Calu3 (cell line): ENCODE measurements at regions not wholly inside any gene's neighbourhood (a gene's known extent, or its start where the extent isn't known, plus 50 kb on each side); places are given as distances from the start of the nearest gene placed in this dataset.

Source experiments
- BruUV-seq: library from RNA; stranded (reverse); fragments of 400-500 nt; replicated peaks from 2 replicates; lab custom pipeline; 2021; lab: Mats Ljungman, UMichigan
- CTCF ChIA-PET: fragments of 300-600 bp; sonication (Branson Sonifier 250); formaldehyde crosslinking; loops from one replicate; lab custom pipeline; 2022; ENCODE audit warnings: antibody characterized with exemption; lab: Charles Lee
- DNase-seq: peaks from one replicate; pipeline ENCODE4 v3.0.0; 2022
- H3K27ac Mint-ChIP-seq: one replicate; pipeline ENCODE4 v1.8.0; 2022; ENCODE audit warnings: mixed read lengths; ENCODE audit not compliant: unreplicated experiment
- H3K27me3 Mint-ChIP-seq: one replicate; pipeline ENCODE4 v1.8.0; 2022; ENCODE audit warnings: mixed read lengths; ENCODE audit not compliant: unreplicated experiment
- H3K36me3 Mint-ChIP-seq: one replicate; pipeline ENCODE4 v1.8.0; 2022; ENCODE audit warnings: mild to moderate bottlenecking, moderate library complexity, mixed read lengths; ENCODE audit not compliant: insufficient read depth, unreplicated experiment
- H3K4me1 Mint-ChIP-seq: one replicate; pipeline ENCODE4 v1.8.0; 2022; ENCODE audit warnings: mild to moderate bottlenecking, low read depth, mixed read lengths; ENCODE audit not compliant: unreplicated experiment
- H3K4me3 Mint-ChIP-seq: one replicate; pipeline ENCODE4 v1.8.0; 2022; ENCODE audit warnings: mild to moderate bottlenecking, low read depth, moderate library complexity, mixed read lengths; ENCODE audit not compliant: unreplicated experiment
- H3K9me3 Mint-ChIP-seq: one replicate; pipeline ENCODE4 v1.8.0; 2022; ENCODE audit warnings: low read depth, mixed read lengths; ENCODE audit not compliant: unreplicated experiment
- CTCF ChIP-seq: fragments of 200-600 bp; IDR thresholded peaks from one replicate; pipeline ENCODE4 v1.8.0; 2022; ENCODE audit warnings: antibody characterized with exemption; ENCODE audit not compliant: unreplicated experiment
- intact Hi-C: fragments of 100-400 bp; cut with micrococcal nuclease; formaldehyde crosslinking; loops from one replicate; pipeline ENCODE4 v1.10.0; 2022; ENCODE audit not compliant: unreplicated experiment

GRCh38 chr16:73735018-73735417 lies 561.6 kb upstream of the PSMD7 start:
- Mint-ChIP-seq H3K27ac (peak overlapping the region; percentile 0), H3K4me3 (no peak overlapping the region), H3K27me3 (no peaks in the 10 kb centered on the region), H3K4me1 (peaks cover 14% of the 10 kb centered on the region), H3K36me3 (no peaks in the 10 kb centered on the region), H3K9me3 (peaks cover 5% of the 10 kb centered on the region)
- DNase-seq, result peak; percentile 42
- intact Hi-C loops, result no loop called here
- TF ChIP-seq CTCF, result no peak
- CTCF ChIA-PET, result interaction anchor here (0.6 to 0.7 kb wide), 4 partner anchors 48 to 1387 kb away, joined by 3 to 7 read pairs (median 4); no protein-coding TSS in a partner anchor
- no TSS peak for BruUV-seq

- no peak for DNase-seq
- no TSS peak for BruUV-seq
- peaks cover 20% of the 10 kb centered on the region for H3K27me3 Mint-ChIP-seq
- no peak for TF ChIP-seq CTCF
- CTCF ChIA-PET, result no interaction called here
- no peaks in the 10 kb centered on the region for H3K36me3 Mint-ChIP-seq
- H3K9me3 Mint-ChIP-seq, result peaks cover 7% of the 10 kb centered on the region
- H3K27ac Mint-ChIP-seq, result no peak overlapping the region
- no peak overlapping the region for H3K4me3 Mint-ChIP-seq
- intact Hi-C loops, result no loop called here
- peaks cover 14% of the 10 kb centered on the region for H3K4me1 Mint-ChIP-seq
Measured at GRCh38 chr16:73732681-73733080, 563.9 kb upstream of the PSMD7 start.

GRCh38 chr16:73732143-73732542 lies 564.5 kb upstream of the PSMD7 start:
- CTCF ChIA-PET, result no interaction called here
- Mint-ChIP-seq H3K9me3 (peaks cover 7% of the 10 kb centered on the region), H3K4me3 (no peak overlapping the region), H3K4me1 (peaks cover 14% of the 10 kb centered on the region), H3K36me3 (no peaks in the 10 kb centered on the region), H3K27ac (no peak overlapping the region), H3K27me3 (peaks cover 26% of the 10 kb centered on the region)
- no TSS peak for BruUV-seq
- no peak for TF ChIP-seq CTCF
- intact Hi-C loops, result no loop called here
- DNase-seq, result no peak

GRCh38 chr16:73730481-73731090 lies 566.0 kb upstream of the PSMD7 start:
- TF ChIP-seq CTCF, result no peak
- H3K9me3 Mint-ChIP-seq, result peaks cover 7% of the 10 kb centered on the region
- H3K36me3 Mint-ChIP-seq, result no peaks in the 10 kb centered on the region
- intact Hi-C loops, result no loop called here
- H3K4me1 Mint-ChIP-seq, result peaks cover 7% of the 10 kb centered on the region
- H3K4me3 Mint-ChIP-seq, result no peak overlapping the region
- no peak overlapping the region for H3K27ac Mint-ChIP-seq
- H3K27me3 Mint-ChIP-seq, result peaks cover 30% of the 10 kb centered on the region
- BruUV-seq, result no TSS peak
- no peak for DNase-seq
- CTCF ChIA-PET, result no interaction called here
